ENCODE measurements at regions not wholly inside any gene's neighbourhood (a gene's known extent, or its start where the extent isn't known, plus 50 kb on each side); places are given as distances from the start of the nearest gene placed in this dataset.
"Not testable (repeated sequence)": the region's sequence is repeated elsewhere in the genome, so short reads cannot be mapped to it uniquely, and the experiment has no call there.

DNA sequence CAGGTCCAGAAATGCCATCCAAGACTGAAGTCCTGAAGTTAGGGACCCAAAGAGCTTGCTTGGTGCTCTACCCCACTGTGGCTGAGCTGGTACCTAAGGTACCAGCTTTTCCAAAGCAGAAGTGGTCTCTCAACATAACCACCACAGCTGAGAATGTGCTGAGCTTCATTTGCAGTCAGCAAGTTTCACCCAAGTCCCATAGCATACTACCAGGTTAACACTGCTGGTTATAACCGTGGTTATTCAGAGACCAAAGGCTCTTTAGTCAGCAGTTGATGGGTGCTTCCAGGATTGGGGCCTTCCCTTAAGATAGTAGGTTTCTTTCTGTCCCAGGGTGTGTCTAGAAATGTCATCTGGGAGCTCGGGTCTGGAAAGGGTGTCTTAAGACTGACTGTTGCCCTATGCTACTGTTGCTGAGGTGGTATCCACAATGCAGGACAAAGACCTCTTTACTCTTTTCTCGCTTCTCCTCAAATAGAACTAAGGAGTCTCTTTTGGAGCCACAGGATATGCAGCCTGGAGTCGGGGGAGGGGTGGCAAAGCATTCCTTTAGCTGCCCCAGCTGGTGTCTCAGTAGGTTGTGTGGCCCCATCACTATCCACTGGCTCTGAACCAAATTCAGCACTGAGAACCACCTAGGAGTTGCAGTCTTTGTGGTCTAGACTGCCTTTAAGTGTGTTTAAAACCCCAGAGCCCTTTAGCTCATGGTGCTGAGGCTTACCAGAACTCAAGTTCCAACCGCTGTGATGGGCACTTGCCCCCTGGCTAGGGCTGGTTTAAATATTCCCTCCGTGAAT lies 354.9 kb upstream of the SEMA3C start:
- Mint-ChIP-seq H3K4me1 (no peaks in the 10 kb centered on the region), H3K27me3 (no peaks in the 10 kb centered on the region), H3K36me3 (no peaks in the 10 kb centered on the region), H3K27ac (no peak overlapping the region), H3K9me3 (peaks cover 8 to 11% (median 9%) of the 10 kb centered on the region in 3 donors), H3K4me3 (no peak overlapping the region)

DNA sequence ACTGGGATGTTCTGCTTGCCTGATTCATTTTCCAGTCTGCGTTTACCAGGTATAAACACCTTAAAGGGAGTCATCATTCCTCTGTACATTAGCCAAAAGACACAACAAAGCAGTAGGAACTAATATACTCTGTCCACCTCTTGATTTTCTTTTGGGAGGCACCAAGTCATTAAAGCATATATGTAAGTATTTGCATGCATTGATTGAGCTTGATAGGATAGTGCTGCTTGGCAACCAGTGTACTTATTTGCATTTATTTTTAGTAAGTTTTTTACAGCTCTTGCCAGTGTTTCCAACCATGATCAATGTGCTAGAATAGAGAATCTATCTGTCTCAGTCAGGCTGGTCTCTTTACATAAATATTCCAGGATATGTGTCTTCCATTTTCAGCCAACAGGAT lies 353.3 kb upstream of the SEMA3C start:
- Mint-ChIP-seq H3K9me3 (peaks cover 8 to 11% (median 10%) of the 10 kb centered on the region in 3 donors), H3K36me3 (no peaks in the 10 kb centered on the region), H3K27ac (no peak overlapping the region), H3K4me3 (no peak overlapping the region), H3K27me3 (no peaks in the 10 kb centered on the region), H3K4me1 (no peaks in the 10 kb centered on the region)

DNA sequence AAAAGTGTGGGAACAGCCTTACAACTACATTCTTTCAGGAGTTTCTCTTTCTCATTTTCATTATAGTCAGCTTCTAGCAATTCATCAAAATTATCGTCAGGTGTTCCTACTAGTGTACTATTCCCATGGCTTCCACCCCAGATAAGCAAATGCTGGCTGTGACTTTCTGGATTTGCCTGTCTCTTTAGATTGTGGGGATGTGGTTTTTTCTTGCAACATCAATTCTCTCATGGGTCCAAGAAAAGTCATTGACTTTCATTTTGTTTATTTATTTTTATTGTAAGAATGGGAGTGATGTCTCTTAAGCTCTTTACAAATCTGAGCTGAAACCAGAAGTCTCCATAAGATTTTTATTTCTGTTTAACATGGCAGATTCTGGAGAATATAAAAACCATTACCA lies 349.7 kb upstream of the SEMA3C start:
- no peaks in the 10 kb centered on the region for H3K27me3 Mint-ChIP-seq
- H3K9me3 Mint-ChIP-seq: peaks cover 3 to 7% (median 3%) of the 10 kb centered on the region in 3 donors
- H3K36me3 Mint-ChIP-seq: no peaks in the 10 kb centered on the region
- no peak overlapping the region for H3K27ac Mint-ChIP-seq
- no peaks in the 10 kb centered on the region for H3K4me1 Mint-ChIP-seq
- H3K4me3 Mint-ChIP-seq: no peak overlapping the region

DNA sequence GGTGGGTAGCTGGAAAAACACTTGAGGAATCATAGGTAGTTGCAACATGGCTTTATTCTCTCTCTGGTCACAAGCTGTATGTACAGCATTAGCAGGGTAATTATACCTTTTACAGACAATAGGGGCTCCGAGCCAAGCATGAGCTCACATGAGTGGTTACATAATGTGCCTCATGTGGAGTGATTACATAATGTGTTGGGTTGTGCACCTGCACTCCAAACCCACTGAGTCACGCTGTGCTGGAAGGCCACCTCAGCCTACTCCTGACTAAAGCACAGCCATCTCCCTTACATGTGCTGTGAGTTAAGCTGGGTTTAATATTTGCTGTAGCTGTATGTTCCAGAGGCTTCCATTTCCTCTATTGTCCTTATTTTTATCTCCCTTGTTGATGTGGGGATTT lies 348.7 kb upstream of the SEMA3C start:
- no peak overlapping the region for H3K4me3 Mint-ChIP-seq

DNA sequence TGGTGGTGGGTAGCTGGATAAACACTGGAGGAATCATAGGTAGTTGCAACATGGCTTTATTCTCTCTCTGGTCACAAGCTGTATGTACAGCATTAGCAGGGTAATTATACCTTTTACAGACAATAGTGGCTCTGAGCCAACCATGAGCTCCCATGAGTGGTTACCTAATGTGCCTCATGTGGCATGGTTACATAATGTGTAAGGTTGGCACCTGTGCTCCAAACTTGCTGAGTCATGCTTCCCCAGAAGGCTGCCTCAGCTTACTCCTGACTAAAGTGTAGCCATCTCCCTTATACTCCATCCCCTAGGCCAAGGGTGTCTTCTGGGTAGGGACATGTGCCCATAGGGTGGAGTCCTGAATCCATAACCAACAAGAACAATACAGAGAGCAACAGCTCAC lies 345.3 kb upstream of the SEMA3C start:
- H3K4me1 Mint-ChIP-seq: no peaks in the 10 kb centered on the region
- H3K27ac Mint-ChIP-seq: no peak overlapping the region
- H3K9me3 Mint-ChIP-seq: peaks cover 5 to 12% (median 10%) of the 10 kb centered on the region in 3 donors
- H3K4me3 Mint-ChIP-seq: no peak overlapping the region
- no peaks in the 10 kb centered on the region for H3K36me3 Mint-ChIP-seq
- no peaks in the 10 kb centered on the region for H3K27me3 Mint-ChIP-seq

More for the DNA sequence above, 348.7 kb upstream of the SEMA3C start:
- H3K9me3 Mint-ChIP-seq: peaks cover 3 to 7% (median 3%) of the 10 kb centered on the region in 3 donors
- H3K27me3 Mint-ChIP-seq: no peaks in the 10 kb centered on the region
- peak overlapping the region in 1 of 3 donors; percentile 27 for H3K27ac Mint-ChIP-seq
- H3K36me3 Mint-ChIP-seq: no peaks in the 10 kb centered on the region
- no peaks in the 10 kb centered on the region for H3K4me1 Mint-ChIP-seq

DNA sequence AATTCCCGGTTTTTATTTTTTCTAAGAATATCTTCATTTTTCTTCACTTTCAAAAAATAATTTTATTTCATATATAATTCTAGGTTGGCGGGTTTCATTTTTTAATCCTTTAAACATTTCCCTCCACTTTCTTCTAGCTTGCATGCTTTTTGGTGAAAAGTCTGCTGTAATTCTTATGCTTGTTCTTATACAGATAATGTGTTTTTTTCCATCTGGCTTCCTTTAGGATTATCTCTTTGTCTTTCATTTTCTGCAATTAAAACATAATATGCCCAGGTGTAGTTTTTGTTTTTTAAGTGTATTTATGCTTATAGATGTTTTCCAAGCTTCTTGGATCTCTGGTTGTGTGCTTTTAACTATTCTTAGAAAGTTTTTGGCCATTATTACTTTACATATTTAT lies 341.3 kb upstream of the SEMA3C start:
- Mint-ChIP-seq H3K4me1 (no peaks in the 10 kb centered on the region), H3K4me3 (no peak overlapping the region), H3K9me3 (peaks cover 5 to 20% (median 12%) of the 10 kb centered on the region in 3 donors), H3K27me3 (no peaks in the 10 kb centered on the region), H3K36me3 (no peaks in the 10 kb centered on the region), H3K27ac (no peak overlapping the region)

DNA sequence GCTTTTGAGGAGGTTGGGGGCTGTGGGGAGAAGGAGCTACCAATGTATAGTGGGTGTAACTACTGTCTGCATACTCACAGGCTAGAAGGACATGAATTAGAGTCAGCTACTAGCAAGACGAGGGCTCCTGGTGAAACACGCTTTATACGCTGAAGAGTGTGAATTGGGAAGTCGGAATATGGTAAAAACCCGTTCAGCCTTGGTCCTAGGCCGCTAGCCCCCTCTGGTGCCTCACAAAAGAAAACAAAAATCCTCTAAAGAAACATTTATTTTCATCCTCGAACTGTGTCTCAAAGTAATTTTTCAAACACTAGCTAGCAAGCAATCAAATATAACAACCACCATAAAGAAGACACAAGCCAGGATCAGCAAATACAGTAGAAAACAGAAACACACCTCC lies 338.1 kb upstream of the SEMA3C start:
- H3K27ac Mint-ChIP-seq: no peak overlapping the region
- peaks cover 2 to 30% (median 15%) of the 10 kb centered on the region in 3 donors for H3K9me3 Mint-ChIP-seq
- no peaks in the 10 kb centered on the region for H3K36me3 Mint-ChIP-seq
- no peak overlapping the region for H3K4me3 Mint-ChIP-seq
- no peaks in the 10 kb centered on the region for H3K27me3 Mint-ChIP-seq
- H3K4me1 Mint-ChIP-seq: no peaks in the 10 kb centered on the region

DNA sequence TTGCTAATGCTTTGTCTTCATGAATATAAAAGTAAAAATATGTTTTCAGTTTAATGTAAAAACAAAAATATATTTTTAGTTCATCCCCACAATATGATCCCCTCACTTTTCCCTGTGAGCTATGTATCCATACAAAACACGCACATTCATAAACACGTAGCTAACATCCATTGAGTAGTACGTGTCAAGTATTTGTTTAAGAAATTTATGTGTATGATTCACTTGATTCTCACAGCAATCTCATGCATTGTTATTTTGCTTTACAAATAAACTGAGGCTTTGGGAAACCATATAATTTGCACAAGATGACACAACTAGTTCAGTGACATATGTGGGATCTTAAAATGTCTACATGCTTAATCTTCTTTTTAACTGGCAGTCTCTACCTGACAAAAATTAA lies 329.6 kb upstream of the SEMA3C start:
- Mint-ChIP-seq H3K27ac (no peak overlapping the region), H3K9me3 (peaks cover 1 to 20% (median 12%) of the 10 kb centered on the region in 3 donors), H3K27me3 (no peaks in the 10 kb centered on the region), H3K36me3 (no peaks in the 10 kb centered on the region), H3K4me3 (no peak overlapping the region), H3K4me1 (no peaks in the 10 kb centered on the region)

DNA sequence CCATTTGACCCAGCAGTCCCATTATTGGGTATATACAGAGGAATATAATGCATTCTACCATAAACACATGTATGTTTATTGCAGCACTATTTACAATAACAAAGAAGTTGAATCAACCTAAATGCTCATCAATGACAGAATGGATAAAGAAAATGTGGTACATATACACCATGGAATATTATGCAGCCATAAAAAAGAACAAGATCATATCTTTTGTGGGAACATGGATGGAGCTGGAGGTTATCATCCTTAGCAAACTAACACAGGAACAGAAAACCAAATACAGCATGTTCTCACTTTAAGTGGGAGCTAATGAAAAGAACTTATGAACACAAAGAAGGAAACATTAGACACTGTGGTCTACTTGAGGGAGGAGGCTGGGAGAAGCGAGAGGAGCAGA lies 328.5 kb upstream of the SEMA3C start:
- H3K27me3 Mint-ChIP-seq, H3K27ac Mint-ChIP-seq: not testable (repeated sequence)

DNA sequence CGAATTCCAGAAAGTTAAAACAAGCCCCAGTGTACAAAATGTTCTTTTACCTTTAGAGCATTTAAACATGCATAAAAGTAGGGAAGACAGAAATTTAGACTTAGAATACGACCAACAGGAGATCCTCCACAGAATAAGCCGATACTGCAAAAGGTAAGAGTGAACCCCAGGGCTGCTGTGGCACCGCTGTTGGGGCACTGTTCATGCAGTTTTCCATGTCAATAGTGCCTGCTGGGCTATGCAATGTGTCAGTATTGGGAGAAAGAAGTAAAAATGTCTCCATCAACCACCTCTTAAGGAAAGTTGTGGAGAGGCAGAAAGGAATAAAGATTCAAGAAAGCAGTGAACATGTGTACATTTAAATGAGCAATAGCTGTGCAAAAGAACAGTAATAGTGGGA lies 326.5 kb upstream of the SEMA3C start:
- H3K9me3 Mint-ChIP-seq: peaks cover under 1 to 23% (median 12%) of the 10 kb centered on the region in 3 donors
- no peaks in the 10 kb centered on the region for H3K27me3 Mint-ChIP-seq
- no peak overlapping the region for H3K4me3 Mint-ChIP-seq
- no peaks in the 10 kb centered on the region for H3K36me3 Mint-ChIP-seq
- no peaks in the 10 kb centered on the region for H3K4me1 Mint-ChIP-seq
- no peak overlapping the region for H3K27ac Mint-ChIP-seq

More for the DNA sequence above, 328.5 kb upstream of the SEMA3C start:
- not testable (repeated sequence) for H3K4me1 Mint-ChIP-seq, H3K36me3 Mint-ChIP-seq, H3K4me3 Mint-ChIP-seq
- H3K9me3 Mint-ChIP-seq: peaks cover under 1 to 20% (median 12%) of the 10 kb centered on the region in 3 donors

DNA sequence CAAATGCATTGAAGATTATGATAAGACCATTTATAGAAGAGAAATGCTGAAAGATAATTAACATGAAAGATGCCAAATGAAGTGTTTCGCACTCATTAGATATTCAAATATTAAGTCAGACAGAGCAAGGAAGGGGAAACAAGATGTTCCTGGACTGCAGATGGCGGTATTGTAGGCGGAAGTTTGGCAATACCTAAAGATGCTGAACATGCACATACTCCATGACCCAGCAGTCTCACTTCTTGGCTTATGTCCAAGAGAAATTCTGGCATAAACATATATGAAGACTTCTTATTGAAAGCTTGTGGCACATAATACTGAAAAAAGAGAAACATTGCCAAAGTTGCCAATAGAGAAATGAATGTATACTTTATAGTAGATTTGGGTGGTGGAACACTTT lies 325.4 kb upstream of the SEMA3C start:
- peaks cover 2 to 20% (median 9%) of the 10 kb centered on the region in 3 donors for H3K9me3 Mint-ChIP-seq
- no peaks in the 10 kb centered on the region for H3K36me3 Mint-ChIP-seq
- no peaks in the 10 kb centered on the region for H3K4me1 Mint-ChIP-seq
- no peaks in the 10 kb centered on the region for H3K27me3 Mint-ChIP-seq
- no peak overlapping the region for H3K27ac Mint-ChIP-seq
- no peak overlapping the region for H3K4me3 Mint-ChIP-seq

DNA sequence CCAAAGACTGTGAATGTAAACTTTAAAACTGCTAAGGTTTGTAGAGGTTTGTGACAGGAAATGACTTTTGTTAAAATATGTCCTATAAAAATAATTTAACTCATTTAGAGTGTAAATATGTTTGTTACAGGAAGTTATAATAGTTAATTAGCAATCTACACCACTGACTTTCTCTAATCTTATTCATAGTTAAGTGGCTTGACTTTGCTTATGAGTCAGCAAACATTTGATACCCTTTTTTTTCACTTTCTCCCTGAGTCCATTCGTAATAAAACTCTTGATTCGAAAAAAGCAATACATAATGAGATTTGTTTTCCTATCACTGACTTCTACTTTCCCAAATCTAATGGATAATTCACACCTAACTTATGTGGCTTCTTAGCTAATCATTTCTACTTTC lies 317.7 kb upstream of the SEMA3C start:
- H3K9me3 Mint-ChIP-seq: peaks cover 2 to 6% (median 2%) of the 10 kb centered on the region in 3 donors
- H3K4me1 Mint-ChIP-seq: no peaks in the 10 kb centered on the region
- H3K27me3 Mint-ChIP-seq: no peaks in the 10 kb centered on the region
- no peak overlapping the region for H3K4me3 Mint-ChIP-seq
- no peaks in the 10 kb centered on the region for H3K36me3 Mint-ChIP-seq
- H3K27ac Mint-ChIP-seq: no peak overlapping the region

DNA sequence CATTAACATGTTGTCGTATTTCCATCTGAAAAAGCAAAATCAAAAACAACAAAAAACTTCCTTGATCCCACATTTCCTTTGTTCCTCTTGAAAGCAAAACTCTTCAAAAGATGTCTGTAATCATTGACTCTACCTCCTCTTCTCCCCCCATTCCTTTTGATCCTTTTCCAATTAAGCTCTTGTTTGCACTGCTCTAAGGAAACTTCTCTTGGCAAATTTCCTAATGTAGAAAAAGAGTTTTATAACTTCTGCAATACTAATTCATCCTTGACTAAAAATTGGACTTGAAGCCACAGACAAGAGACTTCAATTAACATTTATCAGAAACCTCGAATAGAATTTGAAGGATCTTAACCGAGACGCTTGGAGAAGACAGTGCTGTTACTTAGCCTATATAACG lies 317.1 kb upstream of the SEMA3C start:
- no peaks in the 10 kb centered on the region for H3K4me1 Mint-ChIP-seq
- H3K27ac Mint-ChIP-seq: no peak overlapping the region
- no peak overlapping the region for H3K4me3 Mint-ChIP-seq
- H3K27me3 Mint-ChIP-seq: no peaks in the 10 kb centered on the region
- H3K9me3 Mint-ChIP-seq: peaks cover under 1 to 4% (median 2%) of the 10 kb centered on the region in 3 donors
- H3K36me3 Mint-ChIP-seq: no peaks in the 10 kb centered on the region

DNA sequence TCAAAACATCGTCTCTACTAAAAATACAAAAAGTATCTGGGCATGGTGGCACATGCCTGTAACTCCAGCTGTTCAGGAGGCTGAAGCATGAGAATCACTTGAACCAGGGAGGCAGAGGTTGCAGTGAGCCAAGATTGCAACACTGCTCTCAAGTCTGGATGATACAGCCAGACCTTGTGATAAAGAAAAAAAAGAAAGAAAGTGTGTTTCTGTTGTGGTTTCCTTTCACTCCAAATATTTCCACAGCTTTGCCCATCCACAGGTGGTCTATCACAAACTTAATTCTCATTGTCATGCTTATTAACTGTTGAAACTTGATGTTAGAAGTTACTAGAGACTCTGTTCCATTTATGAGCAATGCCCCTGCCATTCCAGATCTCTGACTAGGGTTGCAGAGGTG lies 316.0 kb upstream of the SEMA3C start:
- Mint-ChIP-seq H3K36me3 (no peaks in the 10 kb centered on the region), H3K27me3 (no peaks in the 10 kb centered on the region), H3K27ac (peak overlapping the region in 1 of 3 donors; percentile 58), H3K4me3 (no peak overlapping the region), H3K9me3 (peaks cover 0 to 5% (median 4%) of the 10 kb centered on the region in 3 donors), H3K4me1 (no peaks in the 10 kb centered on the region)

DNA sequence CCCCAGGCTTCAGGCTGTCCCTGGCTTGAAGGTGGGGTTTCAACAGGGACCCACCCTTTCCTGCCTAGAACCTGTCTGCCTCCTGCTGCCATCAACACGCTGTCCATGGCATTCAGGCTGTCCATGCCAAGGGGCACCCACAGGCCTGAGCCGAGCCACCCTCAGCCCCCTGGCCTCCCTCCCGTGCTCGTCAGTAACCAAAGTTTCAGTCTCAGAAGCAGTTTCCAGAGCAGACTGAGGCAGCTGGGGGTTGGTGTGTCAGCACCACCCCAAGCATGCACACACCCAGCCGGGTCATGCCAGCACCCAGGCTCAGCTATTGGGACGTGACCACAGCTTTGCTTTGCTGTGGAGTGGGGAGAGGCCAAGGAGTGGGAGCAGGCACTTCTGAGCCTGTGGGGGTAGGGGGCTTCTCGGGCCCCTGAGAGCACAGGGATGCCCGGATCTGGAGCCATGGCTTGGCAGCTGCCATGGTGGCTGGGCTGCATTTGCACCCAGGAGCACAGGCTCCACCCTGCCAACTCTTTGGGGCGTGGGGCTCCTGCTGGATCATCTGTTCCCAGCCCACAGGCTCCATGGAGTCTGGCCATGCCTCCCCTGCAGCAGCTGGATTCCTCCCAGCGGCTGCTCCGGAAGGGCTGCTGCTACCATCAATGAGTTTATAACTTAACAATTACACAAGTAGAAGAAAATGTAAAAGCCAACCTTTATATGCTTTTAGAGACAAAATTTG lies 314.5 kb upstream of the SEMA3C start:
- Mint-ChIP-seq H3K27me3 (no peaks in the 10 kb centered on the region), H3K36me3 (no peaks in the 10 kb centered on the region), H3K4me3 (no peak overlapping the region), H3K4me1 (no peaks in the 10 kb centered on the region), H3K27ac (no peak overlapping the region), H3K9me3 (peaks cover 0 to 13% (median 6%) of the 10 kb centered on the region in 3 donors)

All from IgD-negative memory B cell (primary cell).